Mucosa of gallbladder (tissue), 1 donor: ENCODE measurements at regions not wholly inside any gene's neighbourhood (a gene's known extent, or its start where the extent isn't known, plus 50 kb on each side); places are given as distances from the start of the nearest gene placed in this dataset.
A peak's percentile ranks its signal among the peaks of the same experiment; 100 is the strongest.
"Not testable (repeated sequence)": the region's sequence is repeated elsewhere in the genome, so short reads cannot be mapped to it uniquely, and the experiment has no call there.

Source experiments
- DNase-seq: peaks from one replicate; pipeline ENCODE4 v3.0.0-alpha.2; 2020; ENCODE audit warnings: low spot score
- donor health status: DM: no; HTN: no; CAD: no.

DNA sequence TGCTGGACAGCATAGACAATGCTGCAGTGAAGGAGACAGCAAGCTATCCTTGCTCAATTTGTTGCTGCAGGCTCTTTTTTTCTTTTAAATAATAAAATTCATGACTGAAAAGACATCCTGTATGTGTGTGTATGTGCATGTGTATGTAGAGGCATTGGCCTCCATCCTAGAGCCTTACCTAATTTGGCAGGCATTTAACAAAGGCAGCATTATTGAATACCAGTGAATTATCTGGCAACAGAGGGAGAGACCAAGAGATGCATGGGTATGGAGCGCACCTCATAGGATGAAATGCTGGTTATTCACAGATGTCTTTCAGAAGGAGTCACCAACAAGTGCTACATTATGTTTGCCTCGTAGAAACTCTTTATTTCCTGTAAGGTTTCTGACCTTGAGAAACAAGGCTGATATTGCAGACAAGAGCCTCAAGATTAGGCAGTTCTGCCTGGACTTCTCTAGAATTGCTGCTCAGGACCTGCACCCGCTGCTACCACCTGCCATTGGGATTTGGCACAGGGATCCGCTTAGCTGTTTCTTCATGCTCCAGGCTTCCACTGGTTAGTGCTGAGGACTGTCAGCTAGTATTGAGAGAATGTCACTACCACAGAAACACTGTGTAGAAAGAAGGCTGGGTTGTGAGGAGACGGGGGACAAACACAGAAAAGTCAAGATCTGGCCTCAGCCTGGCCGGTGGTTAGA, 247.7 kb upstream of the RFX3 start:
- no peak for DNase-seq

DNA sequence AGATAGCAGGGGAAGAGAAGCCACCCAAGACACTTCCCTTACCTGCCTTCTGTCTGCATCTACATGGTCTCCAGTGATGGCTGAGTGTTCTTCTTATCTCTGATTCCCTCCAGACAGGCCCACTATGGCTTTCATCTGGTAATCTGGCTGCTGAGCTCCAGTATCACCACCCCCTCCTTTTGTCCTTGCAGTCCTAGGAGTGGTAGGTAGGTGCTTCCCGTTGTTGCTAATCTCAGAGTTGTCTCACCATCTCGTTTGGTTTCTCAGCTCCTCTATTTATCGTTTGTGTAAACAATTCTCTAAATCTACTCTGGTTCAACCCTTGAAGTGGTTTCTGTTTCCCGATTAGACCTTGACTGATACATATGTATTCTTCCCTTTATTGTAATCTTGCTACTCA, 243.8 kb upstream of the RFX3 start:
- DNase-seq: no peak

- peak; percentile 32 for DNase-seq
Measured at GRCh38 chr9:3768712-3769457, 243.1 kb upstream of the RFX3 start.

GRCh38 chr9:3768286-3768685, 242.5 kb upstream of the RFX3 start:
- DNase-seq: no peak

DNA sequence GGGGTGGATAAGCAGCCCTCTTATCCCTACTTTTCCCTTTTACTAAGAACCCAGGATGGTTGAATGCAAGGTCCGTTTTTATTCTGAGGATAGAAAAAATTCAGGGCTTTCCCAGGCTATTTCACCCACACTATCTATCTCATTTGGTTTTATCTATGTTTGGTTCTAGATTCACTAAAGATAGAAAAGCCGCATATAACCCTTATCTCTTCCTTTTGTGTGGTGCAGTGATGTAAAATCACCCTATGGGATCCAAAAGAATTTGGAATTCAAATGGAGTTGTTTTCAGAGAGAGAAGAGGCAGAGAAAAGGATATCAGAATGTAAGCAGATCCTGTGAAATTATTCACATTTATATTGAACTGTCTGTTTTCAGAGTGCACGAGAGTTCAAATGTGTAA, 236.3 kb upstream of the RFX3 start:
- DNase-seq: no peak

DNA sequence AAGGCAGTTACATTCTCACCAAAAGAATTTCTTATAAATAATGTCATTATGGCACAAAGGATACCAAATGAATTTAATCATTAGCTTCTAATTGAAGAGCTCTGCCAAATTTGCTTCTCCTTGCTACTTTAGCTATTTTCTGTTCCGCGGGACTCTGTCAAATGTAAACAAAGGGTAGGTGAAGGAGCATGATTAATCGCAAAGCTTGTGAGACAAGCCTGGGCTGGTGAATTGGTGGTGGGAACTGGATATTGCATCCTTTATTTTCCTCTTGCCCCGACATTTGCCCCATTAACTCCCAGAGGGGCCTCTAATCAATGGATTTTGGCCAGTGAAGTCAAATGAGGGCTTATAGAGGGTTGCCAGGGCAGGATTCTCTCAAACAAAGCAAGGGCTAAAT, 234.2 kb upstream of the RFX3 start:
- DNase-seq: peak; percentile 18

- no peak for DNase-seq
Measured at GRCh38 chr9:3758816-3759576, 233.2 kb upstream of the RFX3 start.

GRCh38 chr9:3756071-3756470, 230.3 kb upstream of the RFX3 start:
- no peak for DNase-seq

- no peak for DNase-seq
Measured at GRCh38 chr9:3751125-3751758, 225.4 kb upstream of the RFX3 start.

DNA sequence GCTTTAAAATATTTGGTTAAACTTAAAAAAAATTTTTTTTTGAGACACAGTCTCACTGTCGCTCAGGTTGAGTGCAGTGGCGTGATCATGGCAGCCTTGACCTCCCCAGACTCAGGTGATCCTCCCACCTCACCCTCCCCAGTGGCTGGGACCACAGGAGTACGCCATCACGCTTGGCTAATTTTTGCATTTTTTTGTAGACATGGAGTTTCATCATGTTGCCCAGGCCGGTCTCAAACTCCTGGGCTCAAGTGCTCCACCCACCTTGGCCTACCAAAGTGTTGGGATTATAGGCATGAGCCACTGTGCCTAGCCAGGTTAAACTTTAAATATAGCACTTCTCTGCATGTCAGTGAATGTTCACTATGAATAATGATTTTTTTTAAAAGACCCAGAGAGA, 224.5 kb upstream of the RFX3 start:
- no peak for DNase-seq

DNA sequence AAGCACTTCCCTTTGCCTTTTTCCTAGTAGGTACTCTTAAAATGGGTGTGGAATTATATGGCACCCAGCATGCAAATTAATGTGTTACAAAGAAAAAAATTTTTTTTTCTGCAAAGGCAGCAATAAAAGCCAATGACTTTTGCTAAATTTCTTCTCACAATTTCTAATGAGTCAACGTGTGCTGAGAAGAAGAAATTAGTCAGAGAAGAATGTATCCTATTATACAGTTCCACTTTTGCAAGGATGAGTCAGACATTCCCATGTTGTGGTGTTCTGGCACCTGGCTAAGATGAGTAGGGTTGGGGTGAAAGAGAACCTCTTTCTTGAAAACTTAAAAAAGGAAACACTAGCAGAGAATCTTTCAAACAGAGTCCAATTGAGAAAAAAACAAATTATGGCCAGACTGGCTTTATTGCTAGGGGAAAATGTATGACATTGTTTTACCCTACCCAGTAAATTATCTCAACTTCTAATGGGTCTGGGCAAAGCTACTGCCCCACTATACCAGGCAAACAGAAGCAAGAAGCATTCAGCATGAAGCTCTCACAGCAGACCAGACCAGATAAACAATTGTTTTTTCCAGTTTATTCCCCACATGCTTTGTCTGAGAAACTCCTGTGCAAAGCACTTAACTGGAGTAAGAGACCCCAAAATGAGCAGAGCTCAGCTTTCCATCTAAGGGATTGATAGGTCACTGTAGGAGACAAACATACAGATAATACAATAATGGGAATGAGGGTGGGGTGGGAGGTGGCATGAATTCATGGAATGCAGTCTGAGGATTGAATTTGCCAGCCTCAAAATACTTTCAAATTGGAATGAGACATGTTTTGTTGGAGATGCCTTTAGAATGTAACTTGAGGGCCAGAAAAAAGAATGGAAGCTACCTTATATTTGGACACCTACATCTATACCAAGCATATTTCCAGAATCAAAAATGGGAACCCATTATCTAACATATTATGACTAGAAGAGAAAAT, 220.8 kb upstream of the RFX3 start:
- no peak for DNase-seq

- DNase-seq: no peak
Measured at GRCh38 chr9:3743901-3744413, 218.2 kb upstream of the RFX3 start.

GRCh38 chr9:3742586-3742985, 216.8 kb upstream of the RFX3 start:
- no peak for DNase-seq

DNA sequence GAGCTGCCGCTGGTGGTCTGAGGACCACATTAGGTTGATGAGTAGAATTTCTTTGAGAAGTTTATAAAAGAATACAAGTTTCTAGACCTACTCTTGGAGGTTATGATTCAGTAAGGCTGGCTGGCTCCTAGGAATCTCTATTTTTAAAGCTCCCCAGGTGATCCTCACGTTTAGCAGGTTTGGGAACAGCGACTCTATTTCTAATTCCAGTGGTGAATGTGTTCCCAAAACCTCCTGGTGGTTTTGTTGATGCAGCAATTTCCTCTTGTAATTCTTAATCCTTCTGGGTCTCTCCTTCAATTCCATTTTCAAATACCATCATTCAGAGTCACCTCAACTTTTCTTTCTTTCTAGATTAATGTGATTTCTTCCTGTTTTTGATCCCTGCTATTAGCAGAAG, 215.9 kb upstream of the RFX3 start:
- DNase-seq: no peak

GRCh38 chr9:3740690-3741419, 215.1 kb upstream of the RFX3 start:
- no peak for DNase-seq

DNA sequence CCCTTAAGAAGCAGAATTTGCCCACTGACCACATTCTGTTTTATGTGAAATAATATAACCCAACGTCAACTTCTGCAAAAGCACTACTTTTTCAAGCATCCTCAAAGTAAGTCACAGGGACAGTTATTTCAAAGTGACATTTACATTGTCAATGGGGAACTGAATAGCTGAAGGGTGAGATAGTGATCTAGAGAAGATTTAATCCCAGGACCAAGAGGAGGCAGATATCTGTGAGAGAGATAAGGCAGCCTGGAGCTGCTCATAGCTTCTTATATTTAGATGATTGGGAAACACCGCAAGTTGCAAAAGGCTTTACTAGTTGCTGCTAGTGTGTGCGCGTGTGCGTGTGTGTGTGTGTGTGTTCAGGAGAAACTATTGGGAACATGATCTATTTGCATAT, 210.4 kb upstream of the RFX3 start:
- DNase-seq: no peak

DNA sequence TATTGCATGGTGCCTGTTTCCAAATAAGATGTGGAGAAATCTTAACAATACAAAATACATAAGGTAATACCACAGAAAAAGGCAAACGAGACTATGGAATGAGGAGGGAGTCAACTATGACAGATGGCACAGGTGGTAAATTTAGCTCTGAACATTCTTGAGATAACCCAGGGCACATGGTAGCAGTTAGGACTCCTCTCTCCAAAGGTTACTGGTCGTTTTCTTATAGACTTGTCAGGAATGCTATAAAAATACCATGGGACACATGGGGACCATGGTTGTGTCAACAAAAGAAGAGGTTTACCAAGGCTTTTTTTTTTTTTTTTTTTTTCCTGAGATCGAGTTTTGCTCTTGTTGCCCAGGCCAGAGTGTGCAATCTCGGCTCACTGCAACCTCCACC, 209.4 kb upstream of the RFX3 start:
- no peak for DNase-seq

- not testable (repeated sequence) for DNase-seq
Measured at GRCh38 chr9:3733527-3734262, 207.9 kb upstream of the RFX3 start.

GRCh38 chr9:3733039-3733408, 207.2 kb upstream of the RFX3 start:
- no peak for DNase-seq
